HG03520 (cell line): ENCODE measurements at regions not wholly inside any gene's neighbourhood (a gene's known extent, or its start where the extent isn't known, plus 50 kb on each side); places are given as distances from the start of the nearest gene placed in this dataset.
"Not testable (repeated sequence)": the region's sequence is repeated elsewhere in the genome, so short reads cannot be mapped to it uniquely, and the experiment has no call there.

Source experiments
- ATAC-seq: cut with Tn5 transposase; IDR thresholded peaks from one replicate; pipeline ENCODE4 v1.9.1; 2021; ENCODE audit warnings: mild to moderate bottlenecking, moderate library complexity; ENCODE audit not compliant: unreplicated experiment

GRCh38 chr6:72457738-72458137, 164.1 kb upstream of the KCNQ5 start:
- no peak for ATAC-seq

- ATAC-seq: no peak
Measured at GRCh38 chr6:72458521-72458920, 163.3 kb upstream of the KCNQ5 start.

GRCh38 chr6:72461144-72461543, 160.7 kb upstream of the KCNQ5 start:
- ATAC-seq: no peak

GRCh38 chr6:72464246-72464645, 157.6 kb upstream of the KCNQ5 start:
- no peak for ATAC-seq

- ATAC-seq: no peak
Measured at GRCh38 chr6:72464791-72465691, 156.8 kb upstream of the KCNQ5 start.

- no peak for ATAC-seq
Measured at GRCh38 chr6:72466471-72466870, 155.4 kb upstream of the KCNQ5 start.

- no peak for ATAC-seq
Measured at GRCh38 chr6:72466971-72467566, 154.8 kb upstream of the KCNQ5 start.

GRCh38 chr6:72469406-72469983, 152.4 kb upstream of the KCNQ5 start:
- not testable (repeated sequence) for ATAC-seq

GRCh38 chr6:72476051-72476450, 145.8 kb upstream of the KCNQ5 start:
- no peak for ATAC-seq

- no peak for ATAC-seq
Measured at GRCh38 chr6:72476646-72477045, 145.2 kb upstream of the KCNQ5 start.

GRCh38 chr6:72495441-72495840, 126.4 kb upstream of the KCNQ5 start:
- no peak for ATAC-seq

GRCh38 chr6:72497186-72497585, 124.7 kb upstream of the KCNQ5 start:
- ATAC-seq: no peak

- no peak for ATAC-seq
Measured at GRCh38 chr6:72500669-72501068, 121.2 kb upstream of the KCNQ5 start.

- ATAC-seq: no peak
Measured at GRCh38 chr6:72504406-72504805, 117.5 kb upstream of the KCNQ5 start.

GRCh38 chr6:72505446-72505845, 116.4 kb upstream of the KCNQ5 start:
- no peak for ATAC-seq

- ATAC-seq: no peak
Measured at GRCh38 chr6:72519871-72520270, 102.0 kb upstream of the KCNQ5 start.

- no peak for ATAC-seq
Measured at GRCh38 chr6:72521684-72522083, 100.2 kb upstream of the KCNQ5 start.

GRCh38 chr6:72522735-72523141, 99.1 kb upstream of the KCNQ5 start:
- peak; percentile 82 for ATAC-seq

- ATAC-seq: no peak
Measured at GRCh38 chr6:72524011-72524645, 97.7 kb upstream of the KCNQ5 start.

- no peak for ATAC-seq
Measured at GRCh38 chr6:72525821-72526510, 95.9 kb upstream of the KCNQ5 start.

GRCh38 chr6:72530152-72530551, 91.7 kb upstream of the KCNQ5 start:
- ATAC-seq: no peak
